Keratinocyte (primary cell): ENCODE measurements at regions not wholly inside any gene's neighbourhood (a gene's known extent, or its start where the extent isn't known, plus 50 kb on each side); places are given as distances from the start of the nearest gene placed in this dataset.

Experiments
- DNase-seq: peaks from one replicate; pipeline ENCODE4 v3.0.0-alpha.2; 2011; ENCODE audit warnings: low read depth, missing footprints, low spot score
- FAIRE-seq: peaks from 2 replicates; lab custom pipeline; 2011; peaks lifted over from hg19 to GRCh38; lab: Jason Lieb, UNC
- H2AFZ ChIP-seq: 2 replicates; pipeline ENCODE4 v1.6.0; 2012; ENCODE audit warnings: low read length, control low read depth, inconsistent platforms; ENCODE audit not compliant: control insufficient read depth
- H3K27ac ChIP-seq: 2 replicates; pipeline ENCODE4 v1.5.1; 2011; ENCODE audit warnings: low read length; ENCODE audit not compliant: control insufficient read depth, insufficient read depth
- H3K27me3 ChIP-seq: 3 replicates; pipeline ENCODE4 v1.6.0; 2011; ENCODE audit warnings: low read length; ENCODE audit not compliant: control insufficient read depth, insufficient read depth; ENCODE audit errors: extremely low read depth
- H3K36me3 ChIP-seq, 2 experiments: 2 replicates in 1 of 2; 3 replicates in 1 of 2; pipeline ENCODE4 v1.5.1; 2011; ENCODE audit warnings: low read length in 2 of 2, mild to moderate bottlenecking in 1 of 2; ENCODE audit not compliant: control insufficient read depth in 2 of 2, insufficient read depth in 2 of 2; ENCODE audit errors: extremely low read depth in 1 of 2
- H3K4me1 ChIP-seq: 3 replicates; pipeline ENCODE4 v1.5.1; 2011; ENCODE audit warnings: low read length; ENCODE audit not compliant: control insufficient read depth, insufficient read depth; ENCODE audit errors: extremely low read depth
- H3K4me2 ChIP-seq: 3 replicates; pipeline ENCODE4 v1.6.0; 2011; ENCODE audit warnings: low read depth, low read length; ENCODE audit not compliant: control insufficient read depth, insufficient read depth; ENCODE audit errors: extremely low read depth
- H3K4me3 ChIP-seq, 3 experiments: fragments of 200-600 bp in 1 of 3; sonication (generic) in 1 of 3; 2 replicates in 2 of 3; 3 replicates in 1 of 3; pipeline ENCODE4 v1.5.1; 2011 to 2016; ENCODE audit warnings: low read length in 3 of 3, mild to moderate bottlenecking in 3 of 3, control low read depth in 2 of 3, inconsistent platforms in 1 of 3, low read depth in 1 of 3, mixed read lengths in 1 of 3, mixed run types in 1 of 3, moderate library complexity in 1 of 3; ENCODE audit not compliant: control insufficient read depth in 2 of 3, insufficient read depth in 2 of 3; ENCODE audit errors: extremely low read depth in 1 of 3
- H3K79me2 ChIP-seq: 2 replicates; pipeline ENCODE4 v1.6.0; 2012; ENCODE audit warnings: low read length; ENCODE audit not compliant: control insufficient read depth, insufficient read depth
- H3K9ac ChIP-seq: 3 replicates; pipeline ENCODE4 v1.6.0; 2011; ENCODE audit warnings: low read length; ENCODE audit not compliant: control insufficient read depth, insufficient read depth; ENCODE audit errors: extremely low read depth
- H3K9me1 ChIP-seq: 3 replicates; pipeline ENCODE4 v1.6.0; 2011; ENCODE audit warnings: low read length; ENCODE audit not compliant: control insufficient read depth, insufficient read depth; ENCODE audit errors: extremely low read depth
- H3K9me3 ChIP-seq: 2 replicates; pipeline ENCODE4 v1.5.1; 2012; ENCODE audit warnings: low read depth, low read length; ENCODE audit not compliant: control insufficient read depth
- H4K20me1 ChIP-seq: 3 replicates; pipeline ENCODE4 v1.6.0; 2011; ENCODE audit warnings: low read length; ENCODE audit not compliant: control insufficient read depth, insufficient read depth; ENCODE audit errors: extremely low read depth
- EZH2 ChIP-seq: IDR thresholded peaks from one replicate; pipeline ENCODE4 v1.6.1; 2012; ENCODE audit warnings: inconsistent platforms, mild to moderate bottlenecking, low read length, moderate library complexity
- dilution Hi-C: fragments of 300-500 bp; cut with MboI; formaldehyde crosslinking; loops from one replicate; pipeline ENCODE4 v1.7.0; 2020; ENCODE audit warnings: low sequenced_read_pairs; ENCODE audit not compliant: extremely low pct_ligation_motif_present
- TF ChIP-seq, protein P1 (sequence below), 3 experiments: IDR thresholded peaks in 1 of 3; conservative IDR thresholded peaks in 1 of 3; optimal IDR thresholded peaks in 1 of 3; 2 replicates in 2 of 3; 3 replicates in 1 of 3; pipeline versions ENCODE3 to v1.5.1; 2011; ENCODE audit warnings: low read length in 3 of 3, mild to moderate bottlenecking in 3 of 3, moderate library complexity in 2 of 3, control low read depth in 1 of 3, inconsistent platforms in 1 of 3; ENCODE audit not compliant: insufficient read depth in 2 of 3; ENCODE audit errors: extremely low read depth in 1 of 3

DNA sequence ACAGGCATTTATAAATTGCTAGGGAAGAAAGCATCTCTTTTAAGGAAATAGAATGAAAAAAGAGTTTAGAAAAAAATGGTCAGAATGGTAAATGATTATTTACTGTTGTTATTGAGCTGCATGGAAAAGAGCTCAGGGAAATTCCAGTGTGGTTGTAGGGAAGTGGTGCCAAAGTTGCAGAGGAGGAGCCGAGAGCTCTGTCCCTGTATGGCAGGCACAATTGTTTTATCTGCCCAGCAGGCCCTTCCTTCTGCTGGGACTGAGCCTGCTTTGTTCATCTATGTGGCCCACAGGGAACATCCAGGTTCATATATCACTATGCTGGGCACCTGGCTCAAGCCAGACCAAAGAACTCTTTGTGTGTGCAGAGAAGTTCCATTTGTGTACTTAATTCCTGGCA lies 80.8 kb upstream of the AGAP1 start:
- FAIRE-seq (no peak), DNase-seq (no peak)
- Histone ChIP-seq H3K4me2 (no peak overlapping the region), H3K36me3 (no peaks in the 10 kb centered on the region), H3K4me1 (no peaks in the 10 kb centered on the region), H3K79me2 (no peaks in the 10 kb centered on the region), H3K27ac (no peak overlapping the region), H2AFZ (no peak overlapping the region), H3K9me1 (no peaks in the 10 kb centered on the region), H3K27me3 (no peaks in the 10 kb centered on the region), H4K20me1 (no peaks in the 10 kb centered on the region), H3K9me3 (no peaks in the 10 kb centered on the region), H3K9ac (no peak overlapping the region), H3K4me3 (no peak overlapping the region)
- dilution Hi-C loops = no loop called here
- TF ChIP-seq, protein P1, sequence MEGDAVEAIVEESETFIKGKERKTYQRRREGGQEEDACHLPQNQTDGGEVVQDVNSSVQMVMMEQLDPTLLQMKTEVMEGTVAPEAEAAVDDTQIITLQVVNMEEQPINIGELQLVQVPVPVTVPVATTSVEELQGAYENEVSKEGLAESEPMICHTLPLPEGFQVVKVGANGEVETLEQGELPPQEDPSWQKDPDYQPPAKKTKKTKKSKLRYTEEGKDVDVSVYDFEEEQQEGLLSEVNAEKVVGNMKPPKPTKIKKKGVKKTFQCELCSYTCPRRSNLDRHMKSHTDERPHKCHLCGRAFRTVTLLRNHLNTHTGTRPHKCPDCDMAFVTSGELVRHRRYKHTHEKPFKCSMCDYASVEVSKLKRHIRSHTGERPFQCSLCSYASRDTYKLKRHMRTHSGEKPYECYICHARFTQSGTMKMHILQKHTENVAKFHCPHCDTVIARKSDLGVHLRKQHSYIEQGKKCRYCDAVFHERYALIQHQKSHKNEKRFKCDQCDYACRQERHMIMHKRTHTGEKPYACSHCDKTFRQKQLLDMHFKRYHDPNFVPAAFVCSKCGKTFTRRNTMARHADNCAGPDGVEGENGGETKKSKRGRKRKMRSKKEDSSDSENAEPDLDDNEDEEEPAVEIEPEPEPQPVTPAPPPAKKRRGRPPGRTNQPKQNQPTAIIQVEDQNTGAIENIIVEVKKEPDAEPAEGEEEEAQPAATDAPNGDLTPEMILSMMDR (optimal IDR thresholded peaks at IDR 0.05 in 1 of 3, IDR thresholded peaks at IDR 0.05 in 1 of 3, conservative IDR thresholded peaks at IDR 0.05 in 1 of 3; ENCODE audit: extremely low read depth in 1 of 3, insufficient read depth in 2 of 3, low read length in 3 of 3) = no peak

DNA sequence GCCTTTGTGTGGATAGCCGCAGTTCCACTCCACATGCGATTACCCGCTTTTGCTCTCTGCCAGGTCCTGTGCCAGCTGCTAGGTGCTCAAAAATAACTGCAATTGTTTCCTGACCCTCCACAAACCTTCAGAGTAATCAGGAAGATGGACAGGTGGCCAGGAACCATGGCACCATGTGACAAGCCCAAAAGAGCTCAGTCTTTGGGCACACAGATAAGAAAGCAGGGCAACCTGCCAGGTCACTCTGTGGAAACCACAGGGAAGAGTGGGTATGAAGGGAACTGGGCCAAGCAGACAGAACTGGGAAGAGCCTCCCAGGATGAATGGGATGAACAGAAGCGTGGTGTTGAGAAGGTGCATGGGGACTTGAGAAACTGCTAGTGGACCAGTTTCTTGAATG lies 79.4 kb upstream of the AGAP1 start:
- Histone ChIP-seq H4K20me1 (no peaks in the 10 kb centered on the region), H2AFZ (no peak overlapping the region), H3K9ac (no peak overlapping the region), H3K9me1 (no peaks in the 10 kb centered on the region), H3K4me2 (no peak overlapping the region), H3K9me3 (no peaks in the 10 kb centered on the region), H3K79me2 (no peaks in the 10 kb centered on the region), H3K27me3 (no peaks in the 10 kb centered on the region), H3K4me3 (no peak overlapping the region), H3K27ac (no peak overlapping the region), H3K36me3 (no peaks in the 10 kb centered on the region), H3K4me1 (no peaks in the 10 kb centered on the region)
- TF ChIP-seq EZH2 = no peak
- TF ChIP-seq, protein P1 (optimal IDR thresholded peaks at IDR 0.05 in 1 of 3, IDR thresholded peaks at IDR 0.05 in 1 of 3, conservative IDR thresholded peaks at IDR 0.05 in 1 of 3; ENCODE audit: extremely low read depth in 1 of 3, insufficient read depth in 2 of 3, low read length in 3 of 3) = no peak
- DNase-seq (no peak), FAIRE-seq (no peak)
- dilution Hi-C loops = no loop called here
